DOHH2 (cell line): ENCODE measurements at regions not wholly inside any gene's neighbourhood (a gene's known extent, or its start where the extent isn't known, plus 50 kb on each side); places are given as distances from the start of the nearest gene placed in this dataset.

Experiments used
- H3F3A ChIP-seq: fragments of 200-600 bp; sonication (generic), shearing (Covaris generic); 2 replicates; pipeline ENCODE4 v1.6.0; 2016; ENCODE audit warnings: antibody characterized with exemption, mild to moderate bottlenecking; ENCODE audit not compliant: control insufficient read depth, insufficient read depth
- H3K27ac ChIP-seq: fragments of 200-600 bp; sonication (generic); 2 replicates; pipeline ENCODE4 v1.5.1; 2014; ENCODE audit warnings: low read depth, mild to moderate bottlenecking, low read length, moderate library complexity
- H3K27me3 ChIP-seq: fragments of 200-600 bp; sonication (generic); 2 replicates; pipeline ENCODE4 v1.6.1; 2014; ENCODE audit warnings: mild to moderate bottlenecking, low read length, mixed read lengths; ENCODE audit not compliant: control insufficient read depth
- H3K36me3 ChIP-seq: fragments of 200-600 bp; sonication (generic); 2 replicates; pipeline ENCODE4 v1.6.1; 2014; ENCODE audit warnings: mild to moderate bottlenecking, low read length, moderate library complexity, mixed read lengths; ENCODE audit not compliant: control insufficient read depth
- H3K4me1 ChIP-seq: fragments of 200-600 bp; sonication (generic); 2 replicates; pipeline ENCODE4 v1.6.1; 2014; ENCODE audit warnings: mild to moderate bottlenecking, low read length, mixed read lengths; ENCODE audit not compliant: control insufficient read depth
- H3K4me2 ChIP-seq: fragments of 200-600 bp; sonication (generic); 2 replicates; pipeline ENCODE4 v1.6.0; 2014; ENCODE audit warnings: mild to moderate bottlenecking, low read length, moderate library complexity
- H3K4me3 ChIP-seq: fragments of 200-600 bp; sonication (generic); 2 replicates; pipeline ENCODE4 v1.5.1; 2014; ENCODE audit warnings: mild to moderate bottlenecking, low read length, mixed read lengths
- H3K79me2 ChIP-seq: fragments of 200-600 bp; sonication (generic); 2 replicates; pipeline ENCODE4 v1.6.1; 2014; ENCODE audit warnings: mild to moderate bottlenecking, low read length, mixed read lengths; ENCODE audit not compliant: control insufficient read depth
- H3K9me2 ChIP-seq: fragments of 200-600 bp; sonication (generic); replicated peaks from 2 replicates; pipeline ENCODE4 v1.6.1; 2014; ENCODE audit warnings: mild to moderate bottlenecking, low read length, mixed read lengths; ENCODE audit not compliant: control insufficient read depth
- H3K9me3 ChIP-seq: fragments of 200-600 bp; sonication (generic); 2 replicates; pipeline ENCODE4 v1.6.1; 2014; ENCODE audit warnings: antibody characterized with exemption, low read length, mixed read lengths; ENCODE audit not compliant: control insufficient read depth, insufficient read depth
- H4K20me1 ChIP-seq: fragments of 200-600 bp; sonication (generic); 2 replicates; pipeline ENCODE4 v1.6.0; 2014; ENCODE audit warnings: low read depth, mild to moderate bottlenecking, antibody characterized with exemption, low read length, moderate library complexity; ENCODE audit not compliant: control insufficient read depth, insufficient read depth
- EZH2phosphoT487 ChIP-seq: fragments of 200-600 bp; sonication (generic); IDR thresholded peaks from 2 replicates; pipeline ENCODE4 v1.6.1; 2017; ENCODE audit warnings: borderline replicate concordance, mild to moderate bottlenecking, antibody characterized with exemption, low read length, moderate library complexity, mixed read lengths
- TF ChIP-seq, protein P1 (sequence below): fragments of 200-600 bp; sonication (generic); IDR thresholded peaks from one replicate; pipeline ENCODE4 v1.5.1; 2014; ENCODE audit warnings: antibody characterized with exemption, mild to moderate bottlenecking, low read depth, low read length; ENCODE audit not compliant: poor library complexity, severe bottlenecking

DNA sequence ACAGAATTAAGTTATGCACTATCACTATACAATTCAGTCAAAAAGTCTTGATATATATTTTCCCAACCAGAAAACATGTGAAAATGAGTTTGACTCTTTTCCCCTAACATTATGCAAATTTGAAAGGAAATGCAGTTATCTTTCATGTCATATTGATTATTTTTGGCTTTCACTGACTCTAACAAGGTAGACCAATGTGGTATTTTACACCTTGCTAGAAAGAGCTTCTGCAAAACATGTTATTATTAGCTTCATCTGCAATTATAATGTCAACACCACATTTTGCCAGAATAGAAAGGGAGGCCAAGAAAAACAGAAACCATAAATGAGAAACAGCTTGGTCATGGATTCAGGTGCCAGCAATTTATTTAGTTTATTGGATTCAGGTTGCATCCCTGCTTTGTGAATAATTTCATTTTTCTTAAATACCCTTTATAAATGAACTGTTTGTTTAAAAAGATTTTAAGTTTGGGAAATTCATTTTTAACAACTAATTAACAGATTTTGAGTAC lies 226.1 kb upstream of the GJE1 start:
- no peak overlapping the region for H3K4me3 ChIP-seq
- no peak overlapping the region for H3K4me2 ChIP-seq
- no peaks in the 10 kb centered on the region for H3F3A ChIP-seq
- TF ChIP-seq, protein P1, sequence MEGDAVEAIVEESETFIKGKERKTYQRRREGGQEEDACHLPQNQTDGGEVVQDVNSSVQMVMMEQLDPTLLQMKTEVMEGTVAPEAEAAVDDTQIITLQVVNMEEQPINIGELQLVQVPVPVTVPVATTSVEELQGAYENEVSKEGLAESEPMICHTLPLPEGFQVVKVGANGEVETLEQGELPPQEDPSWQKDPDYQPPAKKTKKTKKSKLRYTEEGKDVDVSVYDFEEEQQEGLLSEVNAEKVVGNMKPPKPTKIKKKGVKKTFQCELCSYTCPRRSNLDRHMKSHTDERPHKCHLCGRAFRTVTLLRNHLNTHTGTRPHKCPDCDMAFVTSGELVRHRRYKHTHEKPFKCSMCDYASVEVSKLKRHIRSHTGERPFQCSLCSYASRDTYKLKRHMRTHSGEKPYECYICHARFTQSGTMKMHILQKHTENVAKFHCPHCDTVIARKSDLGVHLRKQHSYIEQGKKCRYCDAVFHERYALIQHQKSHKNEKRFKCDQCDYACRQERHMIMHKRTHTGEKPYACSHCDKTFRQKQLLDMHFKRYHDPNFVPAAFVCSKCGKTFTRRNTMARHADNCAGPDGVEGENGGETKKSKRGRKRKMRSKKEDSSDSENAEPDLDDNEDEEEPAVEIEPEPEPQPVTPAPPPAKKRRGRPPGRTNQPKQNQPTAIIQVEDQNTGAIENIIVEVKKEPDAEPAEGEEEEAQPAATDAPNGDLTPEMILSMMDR, result no peak
- no peak for TF ChIP-seq EZH2phosphoT487
- no peaks in the 10 kb centered on the region for H3K4me1 ChIP-seq
- H3K27me3 ChIP-seq, result no peaks in the 10 kb centered on the region
- H3K9me3 ChIP-seq, result no peaks in the 10 kb centered on the region
- H3K27ac ChIP-seq, result no peak overlapping the region
- H3K9me2 ChIP-seq, result 0 out of 2 replicates have a peak, but pooled peaks cover 2% of the 10 kb centered on the region
- no peaks in the 10 kb centered on the region for H4K20me1 ChIP-seq
- H3K79me2 ChIP-seq, result no peaks in the 10 kb centered on the region
- H3K36me3 ChIP-seq, result no peaks in the 10 kb centered on the region

DNA sequence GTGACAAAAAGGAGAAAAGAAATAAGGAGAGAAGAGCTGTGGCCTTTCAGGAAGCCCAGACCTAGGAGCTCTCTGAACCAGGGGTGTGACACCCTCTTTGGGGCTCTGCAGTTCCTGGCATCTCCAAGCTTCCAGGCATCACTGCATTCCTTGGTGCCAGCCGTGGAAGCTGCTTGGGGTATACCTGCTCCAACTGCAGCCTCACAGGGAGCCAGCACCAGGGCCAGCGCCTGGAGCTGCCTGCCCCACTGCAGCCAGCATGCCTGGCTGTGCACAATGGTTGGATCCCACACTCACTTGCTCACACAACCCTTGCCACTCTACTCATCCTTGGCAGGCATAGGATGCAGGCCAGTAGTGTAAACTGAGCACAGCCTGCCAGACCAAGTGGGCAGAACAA lies 242.1 kb upstream of the GJE1 start:
- Histone ChIP-seq H3F3A (no peaks in the 10 kb centered on the region), H3K9me2 (no peaks in the 10 kb centered on the region), H3K27me3 (no peaks in the 10 kb centered on the region), H3K4me3 (no peak overlapping the region), H3K27ac (no peak overlapping the region), H3K4me2 (no peak overlapping the region), H4K20me1 (no peaks in the 10 kb centered on the region), H3K4me1 (no peaks in the 10 kb centered on the region), H3K9me3 (no peaks in the 10 kb centered on the region), H3K36me3 (no peaks in the 10 kb centered on the region), H3K79me2 (no peaks in the 10 kb centered on the region)
- TF ChIP-seq EZH2phosphoT487, result no peak
- TF ChIP-seq, protein P1, result no peak

DNA sequence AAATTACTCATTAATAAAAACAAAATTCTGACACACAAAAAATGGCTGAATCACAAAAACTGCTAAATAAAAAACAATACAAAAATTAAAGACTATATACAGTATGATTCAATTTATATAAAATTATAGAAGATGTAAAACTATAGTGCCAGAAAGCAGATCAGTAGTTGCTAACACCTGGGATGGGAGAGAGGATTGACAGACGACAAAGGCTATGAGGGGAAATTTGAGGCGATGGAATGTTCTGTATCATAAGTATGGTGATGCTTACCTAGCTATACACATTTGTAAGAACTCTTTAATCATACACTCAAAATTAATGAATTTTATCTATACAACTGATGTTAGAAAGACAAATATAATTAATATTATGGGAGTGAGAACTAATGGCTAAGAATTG lies 247.9 kb upstream of the GJE1 start:
- no peaks in the 10 kb centered on the region for H3F3A ChIP-seq
- no peaks in the 10 kb centered on the region for H3K9me3 ChIP-seq
- no peak overlapping the region for H3K4me3 ChIP-seq
- H3K9me2 ChIP-seq, result no peaks in the 10 kb centered on the region; the same call in 1 of the 2 replicates
- H3K27me3 ChIP-seq, result no peaks in the 10 kb centered on the region
- no peak overlapping the region for H3K27ac ChIP-seq
- no peaks in the 10 kb centered on the region for H4K20me1 ChIP-seq
- no peaks in the 10 kb centered on the region for H3K4me1 ChIP-seq
- H3K36me3 ChIP-seq, result no peaks in the 10 kb centered on the region
- H3K4me2 ChIP-seq, result no peak overlapping the region
- no peak for TF ChIP-seq EZH2phosphoT487
- TF ChIP-seq, protein P1, result no peak
- H3K79me2 ChIP-seq, result no peaks in the 10 kb centered on the region
